Tibial nerve (tissue), 4 donors: ENCODE measurements at regions not wholly inside any gene's neighbourhood (a gene's known extent, or its start where the extent isn't known, plus 50 kb on each side); places are given as distances from the start of the nearest gene placed in this dataset.

Experiments used
- DNase-seq, 2 donors: peaks; one replicate each; pipeline ENCODE4 v3.0.0-alpha.2; 2019; ENCODE audit warnings: low spot score in 2 of 2
- H3K27ac ChIP-seq, 4 donors: fragments of 200-600 bp; sonication (generic) in 3 of 4; one replicate each; pipeline ENCODE4 v1.5.1; 2017 to 2019; ENCODE audit warnings: mild to moderate bottlenecking in 1 of 4
- H3K27me3 ChIP-seq, 2 donors: fragments of 200-600 bp; sonication (generic) in 1 of 2; one replicate each; pipeline versions ENCODE4 v1.5.1 to v1.6.0; 2017 to 2019
- H3K36me3 ChIP-seq, 3 donors: fragments of 200-600 bp; sonication (generic); one replicate each; pipeline ENCODE4 v1.5.1; 2018 to 2019
- H3K4me1 ChIP-seq, 4 donors: fragments of 200-600 bp; sonication (generic) in 3 of 4; one replicate each; pipeline ENCODE4 v1.5.1; 2017 to 2019
- H3K4me3 ChIP-seq, 4 donors: fragments of 200-600 bp; sonication (generic) in 3 of 4; one replicate each; pipeline ENCODE4 v1.5.1; 2017 to 2019; ENCODE audit warnings: mild to moderate bottlenecking in 1 of 4, moderate library complexity in 1 of 4
- H3K9me3 ChIP-seq, 4 donors: fragments of 200-600 bp; sonication (generic) in 3 of 4; one replicate each; pipeline ENCODE4 v1.5.1; 2017 to 2019
- CTCF ChIP-seq, 5 experiments: fragments of 200-600 bp in 3 of 5; fragments of 450-650 bp in 2 of 5; sonication (generic) in 3 of 5; IDR thresholded peaks; one replicate each; pipeline ENCODE4 v1.5.1; 2016 to 2019; ENCODE audit warnings: antibody characterized with exemption in 5 of 5, mild to moderate bottlenecking in 3 of 5, moderate library complexity in 2 of 5
- EP300 ChIP-seq, 2 donors: sonication (generic); formaldehyde crosslinking; IDR thresholded peaks; one replicate each; pipeline ENCODE4 v1.6.1; 2017; ENCODE audit warnings: antibody characterized with exemption in 2 of 2, mild to moderate bottlenecking in 1 of 2
- POLR2A ChIP-seq, 2 donors: fragments of 450-650 bp; IDR thresholded peaks; one replicate each; pipeline ENCODE4 v1.6.1; 2017; ENCODE audit warnings: antibody characterized with exemption in 2 of 2, mild to moderate bottlenecking in 2 of 2, moderate library complexity in 2 of 2
- WGBS, 2 donors: methylation state at CpG; one replicate each; pipeline ENCODE4 v1.1.5; 2018; 5-methylcytosine and 5-hydroxymethylcytosine counted together

DNA sequence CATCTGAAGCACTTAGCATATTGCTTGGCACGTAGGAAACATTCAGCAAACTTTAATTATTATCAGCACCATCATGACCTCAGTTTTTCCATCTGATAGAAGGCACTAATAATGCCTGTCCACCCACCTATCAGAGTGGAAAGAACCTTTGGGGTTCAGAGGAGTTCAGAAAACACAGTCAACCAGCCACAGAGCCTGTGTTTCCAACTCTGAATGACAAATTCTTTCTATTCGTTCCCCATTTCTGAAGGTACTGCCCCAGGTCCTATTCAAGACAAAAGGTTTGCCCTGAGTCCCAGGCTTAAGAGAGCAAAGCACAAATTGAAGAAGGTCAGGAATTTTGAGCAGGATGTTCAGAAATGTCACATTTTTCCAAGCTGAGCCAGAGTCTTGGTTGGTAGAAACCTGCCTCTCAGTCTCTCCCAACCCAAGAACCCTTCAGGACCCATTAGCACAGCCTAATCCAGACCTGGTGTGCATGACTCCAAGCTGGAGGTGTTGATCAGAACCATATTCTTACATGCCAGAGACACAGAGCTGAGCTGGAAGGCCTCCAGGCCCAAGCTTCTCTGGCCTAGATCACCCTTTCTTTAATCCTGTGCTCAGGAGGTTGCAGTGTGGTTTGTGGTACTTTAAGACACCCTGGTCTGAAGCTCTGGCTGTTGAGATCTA, 114.4 kb downstream of the TBX5 start:
- WGBS, 2 donors, result 64 to 66% methylated on average over 2 of the region's 2 CpGs
- TF ChIP-seq CTCF (IDR thresholded peaks at IDR 0.05) (no peak), POLR2A (IDR thresholded peaks at IDR 0.05) (no peak), EP300 (IDR thresholded peaks at IDR 0.05) (no peak)

DNA sequence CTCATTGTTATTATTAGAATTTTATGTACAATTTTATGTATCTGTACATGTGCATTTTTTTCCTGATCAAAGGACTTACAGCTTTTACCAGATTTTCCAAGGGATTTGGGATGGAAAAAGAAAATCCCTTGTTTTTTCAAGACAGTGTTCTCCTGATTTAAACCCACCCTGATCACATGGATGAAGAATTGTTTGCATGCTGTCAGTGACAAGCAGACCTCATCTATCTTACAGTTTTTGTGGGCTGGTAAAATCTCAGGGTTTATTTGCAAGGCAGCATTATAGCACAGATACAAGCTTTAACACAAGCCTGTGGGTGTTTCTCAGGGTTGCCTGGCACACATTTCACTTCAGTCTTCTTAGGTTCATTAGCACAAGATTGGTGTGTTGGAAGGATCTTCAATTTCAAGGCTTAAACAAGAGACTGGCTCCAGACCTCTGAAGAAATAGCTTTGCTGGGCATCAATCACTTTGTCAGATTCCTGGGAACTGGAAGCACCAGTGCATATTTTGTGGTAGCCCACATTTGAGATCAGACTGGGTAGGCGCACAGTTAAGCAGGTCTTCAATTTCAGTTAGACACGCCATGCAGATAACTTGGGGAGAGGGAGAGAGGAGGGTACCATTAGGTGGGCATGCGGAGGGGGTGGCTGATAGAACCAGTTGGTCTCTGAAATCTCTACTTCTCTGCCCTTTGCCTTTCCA, 118.0 kb downstream of the TBX5 start:
- Histone ChIP-seq H3K36me3 (no peaks in the 10 kb centered on the region), H3K4me3 (no peak overlapping the region), H3K9me3 (peaks cover 0 to 14% (median 0%) of the 10 kb centered on the region in 4 donors), H3K27me3 (no peaks in the 10 kb centered on the region), H3K27ac (no peak overlapping the region), H3K4me1 (no peaks in the 10 kb centered on the region)
- TF ChIP-seq CTCF (IDR thresholded peaks at IDR 0.05), result no peak
- TF ChIP-seq EP300 (IDR thresholded peaks at IDR 0.05), result no peak
- TF ChIP-seq POLR2A (IDR thresholded peaks at IDR 0.05), result no peak
- DNase-seq, result no peak
- WGBS, 2 donors, result 74 to 79% methylated on average over 3 of the region's 3 CpGs

More for the DNA sequence above, 114.4 kb downstream of the TBX5 start:
- Histone ChIP-seq H3K36me3 (no peaks in the 10 kb centered on the region), H3K27ac (no peak overlapping the region), H3K4me3 (no peak overlapping the region), H3K4me1 (no peaks in the 10 kb centered on the region), H3K27me3 (no peaks in the 10 kb centered on the region), H3K9me3 (peaks cover 0 to 17% (median 0%) of the 10 kb centered on the region in 4 donors)
- no peak for DNase-seq

GRCh38 chr12:114286145-114286544, 119.8 kb downstream of the TBX5 start:
- no peak for TF ChIP-seq POLR2A (IDR thresholded peaks at IDR 0.05)
- TF ChIP-seq CTCF (IDR thresholded peaks at IDR 0.05), result no peak
- no peak for TF ChIP-seq EP300 (IDR thresholded peaks at IDR 0.05)
- 35 to 64% methylated on average over 2 of the region's 2 CpGs for WGBS, 2 donors

GRCh38 chr12:114285554-114285953, 120.4 kb downstream of the TBX5 start:
- no peaks in the 10 kb centered on the region for H3K4me1 ChIP-seq
- H3K27ac ChIP-seq, result no peak overlapping the region
- 0 to 10% methylated on average over 1 of the region's 1 CpG for WGBS, 2 donors
- no peaks in the 10 kb centered on the region for H3K36me3 ChIP-seq
- no peak for DNase-seq
- no peak for TF ChIP-seq CTCF (IDR thresholded peaks at IDR 0.05)
- no peak for TF ChIP-seq EP300 (IDR thresholded peaks at IDR 0.05)
- TF ChIP-seq POLR2A (IDR thresholded peaks at IDR 0.05), result no peak
- H3K9me3 ChIP-seq, result peaks cover 0 to 6% (median 0%) of the 10 kb centered on the region in 4 donors
- no peak overlapping the region for H3K4me3 ChIP-seq
- H3K27me3 ChIP-seq, result no peaks in the 10 kb centered on the region

More at GRCh38 chr12:114286145-114286544, 119.8 kb downstream of the TBX5 start:
- Histone ChIP-seq H3K27me3 (no peaks in the 10 kb centered on the region), H3K4me3 (no peak overlapping the region), H3K9me3 (peaks cover 0 to 6% (median 0%) of the 10 kb centered on the region in 4 donors), H3K27ac (no peak overlapping the region), H3K4me1 (no peaks in the 10 kb centered on the region), H3K36me3 (no peaks in the 10 kb centered on the region)
- no peak for DNase-seq

DNA sequence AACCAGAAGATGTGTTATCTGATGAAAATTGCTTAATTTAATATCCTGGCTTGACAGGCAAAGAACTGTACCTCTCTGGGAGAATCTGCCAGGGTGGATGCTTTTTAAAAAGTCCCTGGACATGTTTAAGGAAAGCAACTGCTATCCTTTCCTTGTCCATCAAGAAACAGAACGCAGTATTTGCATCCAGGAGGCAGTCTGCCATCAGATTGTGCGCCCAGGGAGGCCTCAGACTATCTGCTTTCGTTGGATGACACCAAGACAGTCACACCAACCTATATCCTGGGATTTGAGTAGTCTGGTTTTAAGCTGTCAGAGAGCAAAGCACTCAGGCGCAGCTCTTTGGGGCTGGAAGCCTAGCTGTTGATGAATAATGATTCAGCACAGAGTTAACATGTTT, 121.9 kb downstream of the TBX5 start:
- no peaks in the 10 kb centered on the region for H3K4me1 ChIP-seq
- no peaks in the 10 kb centered on the region for H3K27me3 ChIP-seq
- H3K4me3 ChIP-seq, result no peak overlapping the region
- no peaks in the 10 kb centered on the region for H3K36me3 ChIP-seq
- 60 to 85% methylated on average over 4 of the region's 4 CpGs for WGBS, 2 donors
- no peaks in the 10 kb centered on the region for H3K9me3 ChIP-seq
- no peak overlapping the region for H3K27ac ChIP-seq
- DNase-seq, result no peak
- TF ChIP-seq CTCF (IDR thresholded peaks at IDR 0.05), result no peak
- TF ChIP-seq POLR2A (IDR thresholded peaks at IDR 0.05), result no peak
- no peak for TF ChIP-seq EP300 (IDR thresholded peaks at IDR 0.05)
